Ecto neural progenitor cell (in vitro differentiated cells): ENCODE measurements at regions not wholly inside any gene's neighbourhood (a gene's known extent, or its start where the extent isn't known, plus 50 kb on each side); places are given as distances from the start of the nearest gene placed in this dataset.
A peak's percentile ranks its signal among the peaks of the same experiment; 100 is the strongest.
"Not testable (repeated sequence)": the region's sequence is repeated elsewhere in the genome, so short reads cannot be mapped to it uniquely, and the experiment has no call there.

ENCODE experiments used
- DNase-seq: peaks from one replicate; pipeline ENCODE4 v3.0.0-alpha.2; 2018; ENCODE audit warnings: low spot score

DNA sequence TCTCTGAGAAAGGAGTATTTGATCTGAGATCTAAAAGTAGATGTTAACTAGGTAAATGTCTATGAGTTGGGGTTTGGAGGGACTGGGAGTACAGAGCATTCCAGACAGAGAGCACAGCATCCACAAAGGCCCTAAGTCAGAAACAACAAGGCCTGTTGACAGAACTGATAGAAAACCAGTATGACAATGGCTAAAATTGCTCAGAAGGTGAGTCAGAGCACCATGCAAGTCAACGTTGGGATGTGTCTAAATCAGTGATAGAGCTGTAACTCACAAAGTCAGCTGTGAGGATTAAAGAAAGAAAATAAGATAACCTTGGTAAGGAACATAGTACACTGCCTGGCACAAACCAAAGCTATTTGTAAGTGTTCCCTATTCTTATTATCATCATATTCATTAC, 124.0 kb downstream of the CETN3 start:
- DNase-seq = no peak

DNA sequence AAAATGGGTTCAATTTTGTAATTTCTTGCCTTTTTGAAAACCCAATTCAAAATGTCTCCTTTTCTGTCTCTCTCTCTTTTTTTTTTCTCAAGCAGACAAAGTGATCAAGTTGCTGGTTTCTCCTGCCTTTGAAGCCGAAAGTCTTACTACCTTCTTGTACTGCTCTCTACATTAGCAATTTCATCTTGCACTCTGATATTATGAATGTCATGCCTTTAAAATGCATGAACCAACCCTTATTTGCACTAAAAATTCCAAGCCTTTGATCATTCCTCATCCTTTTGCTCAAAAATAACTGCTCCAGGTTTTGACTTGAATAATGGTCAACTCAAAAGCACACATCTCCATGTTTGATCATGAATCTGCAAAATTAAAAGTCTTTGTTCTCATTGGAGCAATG, 125.2 kb downstream of the CETN3 start:
- DNase-seq = no peak

DNA sequence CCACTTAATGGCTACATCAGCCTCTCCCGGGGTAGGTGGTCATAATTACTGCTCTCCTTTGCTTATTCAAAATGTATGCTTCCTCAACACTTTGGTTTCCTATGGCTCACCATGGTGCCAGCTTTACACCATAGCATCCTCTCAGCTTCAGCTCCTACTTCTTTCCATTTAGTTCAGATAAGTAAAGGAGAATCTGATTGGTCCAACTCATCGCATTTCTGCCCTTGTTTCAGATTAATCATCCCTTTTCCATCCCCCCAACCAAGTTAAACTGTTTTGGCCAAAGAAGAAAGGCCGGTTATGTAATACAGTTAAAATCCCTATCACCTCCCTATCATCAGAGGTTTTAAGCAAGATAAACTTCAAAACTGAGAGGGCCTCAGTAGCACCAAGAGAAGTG, 130.5 kb downstream of the CETN3 start:
- DNase-seq = no peak

DNA sequence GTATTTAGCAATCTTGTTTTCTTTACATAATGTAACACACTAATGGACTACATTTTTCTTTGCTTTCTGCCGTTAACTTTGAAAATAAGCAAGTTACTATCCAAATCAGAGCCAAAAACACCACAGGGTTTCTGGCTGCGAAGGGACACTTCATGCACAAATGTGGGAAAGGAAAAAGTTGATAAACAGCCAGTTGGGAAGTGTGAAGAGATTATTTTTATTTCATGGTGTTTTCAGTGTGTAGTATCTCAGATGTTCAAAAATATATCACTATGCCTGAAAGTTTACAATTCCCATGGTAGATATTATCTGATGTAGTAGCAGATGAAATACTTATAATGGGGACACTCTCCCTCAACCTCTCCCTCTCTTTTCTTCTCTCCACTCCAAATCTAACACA, 135.3 kb downstream of the CETN3 start:
- DNase-seq = no peak

GRCh38 chr5:90267646-90268045, 141.9 kb downstream of the CETN3 start:
- no peak for DNase-seq

DNA sequence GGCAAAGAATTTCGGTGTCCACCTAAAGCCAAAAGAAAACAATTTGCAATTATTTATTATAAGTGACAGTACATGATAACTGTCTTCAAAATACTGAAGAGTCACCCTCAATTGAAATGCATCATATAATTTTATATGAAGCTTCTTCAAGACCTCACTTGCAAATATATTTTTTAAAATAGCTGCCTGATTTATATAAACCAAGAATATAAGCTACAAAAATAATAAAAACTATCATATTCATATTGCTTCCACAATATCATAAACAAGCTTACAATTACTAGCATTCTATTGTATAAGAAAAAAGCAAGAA, 144.1 kb downstream of the CETN3 start:
- DNase-seq = no peak

DNA sequence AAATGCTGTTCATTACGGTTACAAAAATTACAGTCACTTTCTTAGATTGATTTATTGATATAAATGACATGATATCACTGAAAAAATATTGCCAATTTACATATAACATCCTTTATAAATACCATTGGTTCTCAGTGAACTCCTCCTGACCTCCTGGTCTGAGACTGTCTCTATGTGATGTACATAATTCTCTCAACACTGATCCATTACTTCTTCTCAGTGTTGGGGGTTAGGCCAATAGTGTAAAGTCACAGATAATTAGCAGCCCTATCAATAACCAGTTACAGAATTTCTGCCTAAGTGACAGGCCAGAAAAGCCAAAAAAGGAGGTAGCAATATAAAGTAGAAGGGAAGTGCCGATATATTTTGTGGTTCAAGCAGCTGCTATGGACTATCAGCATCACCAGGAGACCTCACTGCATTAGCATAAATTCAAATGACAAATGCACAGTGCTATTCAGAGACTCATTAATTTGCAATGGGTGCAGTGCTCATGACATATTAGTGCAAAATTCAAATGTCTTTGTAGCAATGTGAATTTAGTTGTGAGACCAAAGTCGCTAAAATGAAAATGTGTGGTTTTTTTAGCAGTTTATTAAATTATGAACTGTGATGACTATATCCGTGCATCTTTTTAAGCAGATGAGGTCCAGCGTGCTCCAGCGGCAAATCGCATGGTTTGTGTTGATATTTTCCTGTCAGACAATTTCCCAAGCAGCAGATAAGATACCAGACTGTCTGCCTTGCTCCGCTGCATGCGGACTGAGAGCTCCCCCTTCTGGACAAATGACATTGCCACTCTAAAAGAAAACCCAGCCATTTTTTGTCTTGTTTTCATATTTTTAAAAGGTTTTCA, 144.6 kb downstream of the CETN3 start:
- DNase-seq = peak; percentile 64

GRCh38 chr5:90263102-90263820, 146.3 kb downstream of the CETN3 start:
- DNase-seq = no peak

DNA sequence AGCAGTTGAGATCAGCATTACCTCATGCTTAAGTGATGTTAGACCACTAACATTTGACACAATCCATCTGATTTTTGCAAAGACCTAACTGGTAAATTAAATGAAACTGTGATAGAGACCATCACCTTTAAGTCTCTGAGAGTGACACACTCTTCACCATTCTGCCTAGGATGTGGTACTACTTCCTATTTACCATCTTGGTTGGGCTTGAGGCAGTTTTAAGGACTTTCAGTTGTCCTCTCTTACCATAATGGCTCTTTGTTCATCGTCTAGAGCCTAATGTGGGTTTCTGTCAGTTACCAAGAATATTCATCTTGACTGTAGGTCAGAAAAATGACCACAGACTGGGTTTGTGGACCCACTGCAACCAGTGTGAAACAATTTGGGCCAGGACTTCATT, 158.1 kb downstream of the CETN3 start:
- DNase-seq = no peak

- DNase-seq = no peak
These were observed 160.9 kb downstream of the CETN3 start for GRCh38 chr5:90248640-90249039.

DNA sequence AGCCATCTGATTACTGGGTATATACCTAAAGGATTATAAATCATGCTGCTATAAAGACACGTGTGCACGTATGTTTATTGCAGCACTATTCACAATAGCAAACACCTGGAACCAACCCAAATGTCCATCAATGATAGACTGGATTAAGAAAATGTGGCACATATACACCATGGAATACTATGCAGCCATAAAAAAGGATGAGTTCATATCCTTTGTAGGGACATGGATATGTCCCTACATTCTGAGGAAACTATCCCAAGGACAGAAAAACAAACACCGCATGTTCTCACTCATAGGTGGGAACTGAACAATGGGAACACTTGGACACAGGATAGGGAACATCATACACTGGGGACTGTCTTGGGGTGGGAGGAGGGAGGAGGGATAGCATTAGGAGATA, 165.7 kb downstream of the CETN3 start:
- not testable (repeated sequence) for DNase-seq

DNA sequence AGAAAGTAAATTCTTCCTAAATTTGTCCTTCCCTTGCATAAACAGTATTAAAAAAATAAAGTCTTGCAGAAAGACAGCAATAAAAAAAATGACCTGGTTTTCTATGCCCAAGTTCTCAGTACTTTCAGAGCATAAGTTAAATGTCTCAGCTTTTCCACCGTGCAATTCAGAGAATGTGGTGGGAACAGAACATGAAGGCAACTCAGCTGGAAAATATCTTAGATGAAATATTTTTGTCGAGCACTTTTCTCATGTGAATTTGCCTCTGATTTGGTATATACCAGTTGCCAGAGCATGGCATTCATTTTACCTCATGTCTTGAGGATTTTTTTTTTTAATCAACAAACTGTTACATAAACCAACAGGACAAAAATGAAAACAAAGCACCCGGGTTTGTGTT, 176.1 kb downstream of the CETN3 start:
- DNase-seq = no peak

GRCh38 chr5:90231688-90232087, 177.9 kb downstream of the CETN3 start:
- DNase-seq = no peak

GRCh38 chr5:90227683-90228082, 181.9 kb downstream of the CETN3 start:
- no peak for DNase-seq

- DNase-seq = no peak
These were observed 183.0 kb downstream of the CETN3 start for GRCh38 chr5:90226433-90227099.

- no peak for DNase-seq
These were observed 185.2 kb downstream of the CETN3 start for GRCh38 chr5:90224342-90224741.

DNA sequence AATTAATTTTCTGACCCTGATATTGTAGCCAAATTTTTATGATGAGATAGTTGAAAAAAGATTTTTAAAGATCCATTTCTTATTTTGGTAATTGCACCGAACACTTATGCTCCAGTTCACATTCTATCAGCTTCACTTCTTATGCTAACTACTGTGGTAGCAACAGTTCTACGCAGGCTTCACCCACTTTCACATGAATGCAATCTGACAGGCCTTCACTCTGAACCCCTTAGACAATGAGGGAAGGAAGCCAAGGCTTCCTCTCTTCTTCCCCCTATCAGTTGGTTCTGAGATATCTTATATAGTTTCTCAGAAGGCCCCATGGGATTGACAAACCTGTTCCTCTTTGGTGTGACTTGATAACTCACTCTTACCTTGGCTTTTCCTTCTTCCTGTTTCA, 185.8 kb downstream of the CETN3 start:
- no peak for DNase-seq

DNA sequence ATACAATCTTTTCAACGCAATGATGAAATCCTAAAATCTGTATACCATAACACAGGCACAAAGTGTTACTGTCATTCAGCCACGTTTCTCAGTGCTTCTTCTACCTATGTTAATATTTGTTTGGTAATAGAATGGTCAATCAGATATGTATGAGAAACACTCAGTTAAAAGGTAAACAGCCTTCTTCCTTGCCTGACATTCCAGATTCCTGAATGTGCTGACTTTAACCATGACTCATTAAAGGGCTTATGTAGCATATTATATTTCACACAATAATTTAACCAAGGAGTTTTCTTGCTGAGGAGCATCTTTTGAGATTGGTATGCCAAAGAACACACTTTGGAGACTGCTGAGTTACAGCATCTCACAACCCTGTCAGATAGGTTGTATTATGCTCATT, 187.6 kb downstream of the CETN3 start:
- DNase-seq = no peak

DNA sequence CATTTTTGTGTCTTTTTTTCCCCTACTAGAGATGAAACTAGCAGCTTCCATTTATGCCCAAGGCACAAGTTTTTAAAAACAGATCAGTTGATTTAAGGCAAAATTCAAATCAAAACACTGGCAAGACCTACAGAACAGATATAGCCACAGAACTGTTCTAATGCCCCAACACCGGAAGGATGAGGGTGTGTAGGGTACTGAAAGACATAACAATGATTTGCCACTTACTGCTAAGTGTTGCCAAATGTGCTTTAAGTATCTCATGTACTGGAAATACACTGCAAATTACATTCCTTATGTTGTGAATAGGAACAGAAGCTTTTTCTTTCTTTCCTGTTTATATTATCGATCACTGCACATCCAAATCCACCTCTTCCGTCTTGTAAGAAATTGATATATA, 189.0 kb downstream of the CETN3 start:
- DNase-seq = no peak

DNA sequence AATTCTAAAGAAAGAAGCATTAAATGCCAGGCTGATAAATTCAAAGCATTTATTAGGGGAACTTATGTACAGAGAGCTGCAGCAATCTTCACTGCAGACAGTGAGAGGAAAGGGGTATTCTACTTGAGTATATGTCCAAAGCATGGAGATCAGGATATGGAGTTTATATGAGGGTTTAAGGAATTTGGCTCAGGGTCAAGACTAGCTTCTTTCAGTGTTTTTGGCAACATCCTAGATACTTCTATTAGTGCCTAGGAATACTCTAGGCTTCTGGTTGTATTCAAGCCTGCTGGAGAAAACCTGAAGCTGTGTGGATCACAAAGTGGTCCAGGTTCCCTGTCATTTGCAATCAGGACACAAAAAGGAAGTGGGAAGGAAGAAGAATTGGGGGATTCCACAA, 194.6 kb downstream of the CETN3 start:
- DNase-seq = no peak

DNA sequence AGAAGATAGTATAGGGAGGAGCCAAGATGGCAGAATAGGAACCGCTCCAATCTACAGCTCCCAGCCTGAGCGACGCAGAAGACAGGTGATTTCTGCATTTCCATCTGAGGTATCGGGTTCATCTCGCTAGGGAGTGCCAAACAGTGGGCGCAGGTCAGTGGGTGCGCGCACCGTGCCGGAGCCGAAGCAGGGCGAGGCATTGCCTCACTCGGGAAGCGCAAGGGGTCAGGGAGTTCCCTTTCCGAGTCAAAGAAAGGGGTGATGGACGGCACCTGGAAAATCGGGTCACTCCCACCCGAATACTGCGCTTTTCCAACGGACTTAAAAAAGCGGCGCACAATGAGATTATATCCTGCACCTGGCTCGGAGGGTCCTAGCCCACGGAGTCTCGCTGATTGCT, 201.2 kb downstream of the CETN3 start:
- peak; percentile 46 for DNase-seq

GRCh38 chr5:90201923-90202322, 207.6 kb downstream of the CETN3 start:
- no peak for DNase-seq

GRCh38 chr5:90193185-90193822, 216.3 kb downstream of the CETN3 start:
- no peak for DNase-seq
